MCF 10A (cell line): ENCODE measurements at regions not wholly inside any gene's neighbourhood (a gene's known extent, or its start where the extent isn't known, plus 50 kb on each side); places are given as distances from the start of the nearest gene placed in this dataset.

ENCODE experiments used
- BruUV-seq: library from RNA; stranded (reverse); fragments of 400-500 nt; replicated peaks from 2 replicates; lab custom pipeline; 2021; lab: Mats Ljungman, UMichigan
- CTCF ChIA-PET: fragments of 300-600 bp; sonication (Branson Sonifier 250); formaldehyde crosslinking; extraction: SDS; loops from one replicate; lab custom pipeline; 2021; ENCODE audit warnings: antibody characterized with exemption, inconsistent platforms; lab: Yijun Ruan, JAX
- POLR2A ChIA-PET: fragments of 300-600, 350-650 bp; sonication (Branson Sonifier 250); formaldehyde crosslinking; extraction: SDS; loops from one replicate; lab custom pipeline; 2020; ENCODE audit warnings: antibody characterized with exemption, inconsistent platforms; lab: Yijun Ruan, JAX
- DNase-seq: peaks from one replicate; pipeline ENCODE4 v3.0.0-alpha.2; 2018; ENCODE audit not compliant: unreplicated experiment
- H3K27ac Mint-ChIP-seq: one replicate; pipeline ENCODE4 v1.8.0; 2022; ENCODE audit warnings: mild to moderate bottlenecking, low read depth, mixed read lengths; ENCODE audit not compliant: unreplicated experiment
- H3K27me3 Mint-ChIP-seq: one replicate; pipeline ENCODE4 v1.8.0; 2022; ENCODE audit warnings: mixed read lengths; ENCODE audit not compliant: insufficient read depth, unreplicated experiment
- H3K36me3 Mint-ChIP-seq: one replicate; pipeline ENCODE4 v1.8.0; 2022; ENCODE audit warnings: mild to moderate bottlenecking, moderate library complexity, mixed read lengths; ENCODE audit not compliant: insufficient read depth, unreplicated experiment
- H3K4me1 Mint-ChIP-seq: one replicate; pipeline ENCODE4 v1.8.0; 2022; ENCODE audit warnings: mixed read lengths; ENCODE audit not compliant: insufficient read depth, unreplicated experiment
- H3K4me3 Mint-ChIP-seq: one replicate; pipeline ENCODE4 v1.8.0; 2022; ENCODE audit warnings: mild to moderate bottlenecking, moderate library complexity, mixed read lengths; ENCODE audit not compliant: unreplicated experiment
- H3K9me3 Mint-ChIP-seq: one replicate; pipeline ENCODE4 v1.8.0; 2022; ENCODE audit warnings: mixed read lengths; ENCODE audit not compliant: unreplicated experiment
- CTCF ChIP-seq: fragments of 200-600 bp; IDR thresholded peaks from one replicate; pipeline ENCODE4 v1.8.0; 2022; ENCODE audit warnings: antibody characterized with exemption, mild to moderate bottlenecking; ENCODE audit not compliant: unreplicated experiment
- intact Hi-C: fragments of 100-400 bp; cut with micrococcal nuclease; formaldehyde crosslinking; loops from 2 replicates; pipeline ENCODE4 v1.14.1; 2022

GRCh38 chrX:34509394-34509793 lies 147.7 kb downstream of the TMEM47 start:
- Mint-ChIP-seq H3K4me3 (no peak overlapping the region), H3K4me1 (no peaks in the 10 kb centered on the region), H3K9me3 (peaks cover 12% of the 10 kb centered on the region), H3K27ac (no peak overlapping the region), H3K36me3 (peaks cover 6% of the 10 kb centered on the region), H3K27me3 (no peaks in the 10 kb centered on the region)
- no peak for TF ChIP-seq CTCF
- CTCF ChIA-PET: no interaction called here
- POLR2A ChIA-PET: no interaction called here
- no TSS peak for BruUV-seq
- intact Hi-C loops: no loop called here
- DNase-seq: no peak

- intact Hi-C loops: no loop called here
- no peak overlapping the region for H3K27ac Mint-ChIP-seq
- ChIA-PET POLR2A (no interaction called here), CTCF (no interaction called here)
- TF ChIP-seq CTCF: no peak
- peaks cover 12% of the 10 kb centered on the region for H3K9me3 Mint-ChIP-seq
- no TSS peak for BruUV-seq
- DNase-seq: no peak
- no peak overlapping the region for H3K4me3 Mint-ChIP-seq
- H3K36me3 Mint-ChIP-seq: peaks cover 6% of the 10 kb centered on the region
- no peaks in the 10 kb centered on the region for H3K4me1 Mint-ChIP-seq
- no peaks in the 10 kb centered on the region for H3K27me3 Mint-ChIP-seq
These were observed 154.0 kb downstream of the TMEM47 start for GRCh38 chrX:34503119-34503518.

GRCh38 chrX:34493086-34493485 lies 164.0 kb downstream of the TMEM47 start:
- no peaks in the 10 kb centered on the region for H3K9me3 Mint-ChIP-seq
- DNase-seq: no peak
- ChIA-PET CTCF (no interaction called here), POLR2A (interaction anchor here (0.6 kb wide), 1 partner anchor 724 kb away, joined by 3 read pairs; no protein-coding TSS in a partner anchor)
- no peak for TF ChIP-seq CTCF
- no TSS peak for BruUV-seq
- H3K4me1 Mint-ChIP-seq: no peaks in the 10 kb centered on the region
- no peaks in the 10 kb centered on the region for H3K36me3 Mint-ChIP-seq
- H3K27ac Mint-ChIP-seq: no peak overlapping the region
- intact Hi-C loops: no loop called here
- no peaks in the 10 kb centered on the region for H3K27me3 Mint-ChIP-seq
- no peak overlapping the region for H3K4me3 Mint-ChIP-seq

- POLR2A ChIA-PET: no interaction called here
- H3K27ac Mint-ChIP-seq: no peak overlapping the region
- peaks cover 4% of the 10 kb centered on the region for H3K27me3 Mint-ChIP-seq
- H3K4me3 Mint-ChIP-seq: no peak overlapping the region
- TF ChIP-seq CTCF: no peak
- DNase-seq: no peak
- intact Hi-C loops: no loop called here
- no peaks in the 10 kb centered on the region for H3K36me3 Mint-ChIP-seq
- H3K4me1 Mint-ChIP-seq: no peaks in the 10 kb centered on the region
- CTCF ChIA-PET: no interaction called here
- no TSS peak for BruUV-seq
- no peaks in the 10 kb centered on the region for H3K9me3 Mint-ChIP-seq
These were observed 166.0 kb downstream of the TMEM47 start for GRCh38 chrX:34491126-34491525.
